Ovary (tissue), 7 donors: ENCODE measurements at regions not wholly inside any gene's neighbourhood (a gene's known extent, or its start where the extent isn't known, plus 50 kb on each side); places are given as distances from the start of the nearest gene placed in this dataset.

Experiments used
- DNase-seq, 5 donors: peaks; one replicate each; pipeline ENCODE4 v3.0.0-alpha.2; 2019 to 2020
- H3K27ac ChIP-seq, 2 donors: fragments of 200-600 bp; one replicate each; pipeline versions ENCODE4 v1.5.1 to v1.8.0; 2019 to 2022
- H3K27me3 ChIP-seq: fragments of 200-600 bp; one replicate; pipeline ENCODE4 v1.8.0; 2022
- H3K36me3 ChIP-seq: fragments of 200-600 bp; sonication (generic); one replicate; pipeline ENCODE4 v1.5.1; 2019
- H3K4me1 ChIP-seq: one replicate; pipeline ENCODE4 v1.8.1; 2013; ENCODE audit warnings: mild to moderate bottlenecking, moderate library complexity; ENCODE audit not compliant: insufficient read depth
- H3K4me3 ChIP-seq: fragments of 200-600 bp; sonication (generic); one replicate; pipeline ENCODE4 v1.5.1; 2017
- H3K9me3 ChIP-seq, 2 donors: fragments of 200-600 bp in 1 of 2; sonication (generic) in 1 of 2; one replicate each; pipeline versions ENCODE4 v1.5.1 to v1.8.1; 2013 to 2019; ENCODE audit warnings: mild to moderate bottlenecking in 1 of 2, moderate library complexity in 1 of 2
- EP300 ChIP-seq: sonication (generic); formaldehyde crosslinking; IDR thresholded peaks from one replicate; pipeline ENCODE4 v1.6.1; 2017; ENCODE audit warnings: antibody characterized with exemption
- POLR2A ChIP-seq: fragments of 450-650 bp; IDR thresholded peaks from one replicate; pipeline ENCODE4 v1.6.1; 2017; ENCODE audit warnings: antibody characterized with exemption, mild to moderate bottlenecking, moderate library complexity
- WGBS, 3 donors: extraction: QIAGEN DNeasy Blood & Tissue Kit in 1 of 3; methylation state at CpG; one replicate each; pipeline versions ENCODE4 v1.1.5 to v1.1.7; 2013 to 2017; 5-methylcytosine and 5-hydroxymethylcytosine counted together
- intact Hi-C, 4 donors: fragments of 100-400 bp; cut with DNase I; formaldehyde crosslinking; loops; one replicate each; pipeline versions ENCODE4 v1.11.0 to v1.15.1; 2022 to 2023
- TF ChIP-seq, protein P1 (sequence below), 3 donors: fragments of 450-650 bp in 2 of 3; fragments of 200-600 bp in 1 of 3; IDR thresholded peaks; one replicate each; pipeline versions ENCODE4 v1.5.1 to v1.8.0; 2016 to 2022; ENCODE audit warnings: antibody characterized with exemption in 3 of 3, mild to moderate bottlenecking in 1 of 3
- donor health status: DM: no; HTN: no; CAD: no; lungs with moderate emphysema.
- donor health status: DM: no; HTN: no; CAD: no.
- donor health status: Bipolar disorder and iron deficiency.
- donor health status: DM: no; HTN: no; CAD: no.
- donor health status: DM: yes; HTN: yes; CAD: no.

DNA sequence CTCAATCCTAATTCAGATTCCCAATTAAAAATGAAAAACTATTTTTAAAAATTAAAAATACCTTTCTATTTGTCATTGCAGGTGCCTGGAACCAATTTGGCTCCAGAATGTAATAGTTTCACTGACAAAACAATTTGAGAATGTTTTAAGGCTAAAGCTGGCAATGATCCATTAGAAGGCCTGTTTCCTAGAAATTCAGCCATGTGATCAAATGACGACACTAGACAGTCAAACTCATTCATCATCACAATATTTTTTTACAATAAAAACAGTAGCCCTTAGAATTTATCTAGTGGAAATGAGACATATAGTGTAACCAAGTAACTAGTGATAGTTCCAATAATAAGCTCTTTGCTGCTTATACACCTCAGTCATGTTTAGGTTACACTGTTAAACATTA lies 75.4 kb upstream of the MAP3K1 start:
- no peak for DNase-seq
- intact Hi-C loops, result no loop called here
- 44 to 55% (median 53%) methylated on average over 1 of the region's 1 CpG for WGBS, 3 donors
- H3K27me3 ChIP-seq, result no peaks in the 10 kb centered on the region
- no peaks in the 10 kb centered on the region for H3K36me3 ChIP-seq
- H3K27ac ChIP-seq, result no peak overlapping the region
- H3K9me3 ChIP-seq, result no peaks in the 10 kb centered on the region
- no peak overlapping the region for H3K4me3 ChIP-seq
- TF ChIP-seq POLR2A (no peak), EP300 (no peak)
- TF ChIP-seq, protein P1, sequence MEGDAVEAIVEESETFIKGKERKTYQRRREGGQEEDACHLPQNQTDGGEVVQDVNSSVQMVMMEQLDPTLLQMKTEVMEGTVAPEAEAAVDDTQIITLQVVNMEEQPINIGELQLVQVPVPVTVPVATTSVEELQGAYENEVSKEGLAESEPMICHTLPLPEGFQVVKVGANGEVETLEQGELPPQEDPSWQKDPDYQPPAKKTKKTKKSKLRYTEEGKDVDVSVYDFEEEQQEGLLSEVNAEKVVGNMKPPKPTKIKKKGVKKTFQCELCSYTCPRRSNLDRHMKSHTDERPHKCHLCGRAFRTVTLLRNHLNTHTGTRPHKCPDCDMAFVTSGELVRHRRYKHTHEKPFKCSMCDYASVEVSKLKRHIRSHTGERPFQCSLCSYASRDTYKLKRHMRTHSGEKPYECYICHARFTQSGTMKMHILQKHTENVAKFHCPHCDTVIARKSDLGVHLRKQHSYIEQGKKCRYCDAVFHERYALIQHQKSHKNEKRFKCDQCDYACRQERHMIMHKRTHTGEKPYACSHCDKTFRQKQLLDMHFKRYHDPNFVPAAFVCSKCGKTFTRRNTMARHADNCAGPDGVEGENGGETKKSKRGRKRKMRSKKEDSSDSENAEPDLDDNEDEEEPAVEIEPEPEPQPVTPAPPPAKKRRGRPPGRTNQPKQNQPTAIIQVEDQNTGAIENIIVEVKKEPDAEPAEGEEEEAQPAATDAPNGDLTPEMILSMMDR (IDR thresholded peaks at IDR 0.05), result no peak
- no peaks in the 10 kb centered on the region for H3K4me1 ChIP-seq

GRCh38 chr5:56737951-56738606 lies 77.3 kb upstream of the MAP3K1 start:
- Histone ChIP-seq H3K36me3 (no peaks in the 10 kb centered on the region), H3K9me3 (no peaks in the 10 kb centered on the region), H3K4me1 (peaks cover 3% of the 10 kb centered on the region), H3K27ac (no peak overlapping the region), H3K4me3 (no peak overlapping the region), H3K27me3 (no peaks in the 10 kb centered on the region)
- no peak for DNase-seq
- 88 to 93% (median 90%) methylated on average over 6 of the region's 6 CpGs for WGBS, 3 donors
- intact Hi-C loops, result no loop called here
- TF ChIP-seq POLR2A (no peak), EP300 (no peak)
- TF ChIP-seq, protein P1 (IDR thresholded peaks at IDR 0.05), result no peak

- Histone ChIP-seq H3K27ac (no peak overlapping the region), H3K36me3 (no peaks in the 10 kb centered on the region), H3K4me3 (no peak overlapping the region), H3K4me1 (peaks cover 3% of the 10 kb centered on the region), H3K27me3 (no peaks in the 10 kb centered on the region), H3K9me3 (no peaks in the 10 kb centered on the region)
- TF ChIP-seq, protein P1 (IDR thresholded peaks at IDR 0.05), result no peak
- TF ChIP-seq EP300, result no peak
- intact Hi-C loops, result no loop called here
- 78 to 95% (median 85%) methylated on average over 5 of the region's 5 CpGs for WGBS, 3 donors
- no peak for DNase-seq
These were observed 78.2 kb upstream of the MAP3K1 start for GRCh38 chr5:56737002-56737621.

- WGBS, 3 donors, result 70 to 73% (median 71%) methylated on average over 9 of the region's 9 CpGs
- Histone ChIP-seq H3K4me3 (no peak overlapping the region), H3K27ac (no peak overlapping the region), H3K4me1 (peaks cover 3% of the 10 kb centered on the region), H3K27me3 (no peaks in the 10 kb centered on the region), H3K36me3 (no peaks in the 10 kb centered on the region), H3K9me3 (no peaks in the 10 kb centered on the region)
- intact Hi-C loops, result no loop called here
- TF ChIP-seq, protein P1 (IDR thresholded peaks at IDR 0.05), result no peak
- TF ChIP-seq EP300, result no peak
- no peak for TF ChIP-seq POLR2A
- DNase-seq, result no peak
These were observed 79.3 kb upstream of the MAP3K1 start for GRCh38 chr5:56735849-56736641.
